IMR-90 (cell line): ENCODE measurements at regions not wholly inside any gene's neighbourhood (a gene's known extent, or its start where the extent isn't known, plus 50 kb on each side); places are given as distances from the start of the nearest gene placed in this dataset. TPM values are rescaled to one million over a fixed set of nuclear protein-coding genes. Genes with fewer than 3 reads are reported as not detected.
A peak's percentile ranks its signal among the peaks of the same experiment; 100 is the strongest.
"Not testable (repeated sequence)": the region's sequence is repeated elsewhere in the genome, so short reads cannot be mapped to it uniquely, and the experiment has no call there.

Experiments
- ATAC-seq: fragments of 200-7000 bp; cut with Tn5 transposase; 2 replicates; pipeline ENCODE4 v1.9.1; 2020; ENCODE audit warnings: low read depth, mild to moderate bottlenecking, moderate library complexity
- BruUV-seq: library from RNA; stranded (reverse); fragments of 400-500 nt; replicated peaks from 2 replicates; lab custom pipeline; 2021; lab: Mats Ljungman, UMichigan
- CTCF ChIA-PET: fragments of 300-600 bp; formaldehyde crosslinking; extraction: SDS; loops from one replicate; lab custom pipeline; 2021; ENCODE audit warnings: antibody characterized with exemption; lab: Yijun Ruan, JAX
- POLR2A ChIA-PET: fragments of 300-600 bp; sonication (Branson Sonifier 250); formaldehyde crosslinking; loops from one replicate; lab custom pipeline; 2022; ENCODE audit warnings: antibody characterized with exemption; ENCODE audit not compliant: unreplicated experiment; lab: Charles Lee
- DNase-seq: peaks from one replicate; pipeline ENCODE4 v3.0.0; 2013
- H2AFZ ChIP-seq: replicated peaks from 2 replicates; pipeline ENCODE3; 2013; ENCODE audit warnings: low read length, mild to moderate bottlenecking; ENCODE audit not compliant: poor library complexity
- H2AK5ac ChIP-seq: 2 replicates; pipeline ENCODE4 v1.6.1; 2013; ENCODE audit warnings: low read depth, low read length, inconsistent platforms
- H2AK9ac ChIP-seq: replicated peaks from 2 replicates; pipeline ENCODE3; 2013; ENCODE audit warnings: mild to moderate bottlenecking, low read depth, low read length, moderate library complexity; ENCODE audit not compliant: poor library complexity
- H2BK120ac ChIP-seq: 2 replicates; pipeline ENCODE4 v1.6.1; 2013; ENCODE audit warnings: low read depth, low read length, inconsistent platforms
- H2BK15ac ChIP-seq: 3 replicates; pipeline ENCODE4 v1.6.1; 2013; ENCODE audit warnings: low read depth, low read length, inconsistent platforms
- H2BK20ac ChIP-seq: 2 replicates; pipeline ENCODE4 v1.6.1; 2013; ENCODE audit warnings: low read depth, mild to moderate bottlenecking, inconsistent platforms, low read length, moderate library complexity
- H2BK5ac ChIP-seq: 2 replicates; pipeline ENCODE4 v1.6.1; 2013; ENCODE audit warnings: mild to moderate bottlenecking, low read depth, low read length, inconsistent platforms; ENCODE audit not compliant: poor library complexity, severe bottlenecking
- H3K14ac ChIP-seq: replicated peaks from 2 replicates; pipeline ENCODE4 v1.6.1; 2013; ENCODE audit warnings: low read depth, low read length, inconsistent platforms
- H3K18ac ChIP-seq: 2 replicates; pipeline ENCODE4 v1.6.1; 2013; ENCODE audit warnings: low read depth, low read length, control low read depth
- H3K23ac ChIP-seq: 2 replicates; pipeline ENCODE4 v1.6.1; 2013; ENCODE audit warnings: low read depth, low read length, inconsistent platforms
- H3K27ac ChIP-seq: 2 replicates; pipeline ENCODE4 v1.5.1; 2013; ENCODE audit warnings: mild to moderate bottlenecking, control low read depth, low read length; ENCODE audit not compliant: insufficient read depth
- H3K27me3 ChIP-seq: 2 replicates; pipeline ENCODE4 v1.6.1; 2013; ENCODE audit warnings: low read length; ENCODE audit not compliant: control insufficient read depth, insufficient read depth
- H3K36me3 ChIP-seq: 2 replicates; pipeline ENCODE4 v1.6.1; 2013; ENCODE audit warnings: low read length, mixed read lengths; ENCODE audit not compliant: control insufficient read depth, insufficient read depth
- H3K4ac ChIP-seq: 2 replicates; pipeline ENCODE4 v1.6.1; 2013; ENCODE audit warnings: low read depth, low read length, inconsistent platforms
- H3K4me1 ChIP-seq: 2 replicates; pipeline ENCODE4 v1.6.1; 2013; ENCODE audit warnings: low read length, mixed read lengths; ENCODE audit not compliant: control insufficient read depth, insufficient read depth
- H3K4me2 ChIP-seq: 2 replicates; pipeline ENCODE4 v1.6.1; 2013; ENCODE audit warnings: low read depth, mild to moderate bottlenecking, control low read depth, low read length, moderate library complexity
- H3K4me3 ChIP-seq: 2 replicates; pipeline ENCODE4 v1.5.1; 2013; ENCODE audit warnings: low read depth, mild to moderate bottlenecking, control low read depth, low read length, moderate library complexity; ENCODE audit not compliant: insufficient read depth
- H3K56ac ChIP-seq: 2 replicates; pipeline ENCODE4 v1.6.1; 2013; ENCODE audit warnings: low read length, inconsistent platforms; ENCODE audit not compliant: insufficient read depth; ENCODE audit errors: extremely low read depth
- H3K79me1 ChIP-seq, 2 experiments: 2 replicates each; pipeline ENCODE4 v1.6.1; 2013; ENCODE audit warnings: low read length in 2 of 2, inconsistent platforms in 1 of 2, low read depth in 1 of 2
- H3K9ac ChIP-seq: 2 replicates; pipeline ENCODE4 v1.6.1; 2013; ENCODE audit warnings: low read depth, low read length, control low read depth
- H3K9me1 ChIP-seq: 2 replicates; pipeline ENCODE4 v1.6.1; 2013; ENCODE audit warnings: low read length, inconsistent platforms; ENCODE audit not compliant: insufficient read depth
- H3K9me3 ChIP-seq: 2 replicates; pipeline ENCODE4 v1.6.1; 2013; ENCODE audit warnings: low read length; ENCODE audit not compliant: control insufficient read depth, insufficient read depth
- H4K20me1 ChIP-seq: 2 replicates; pipeline ENCODE4 v1.6.1; 2013; ENCODE audit warnings: low read length, inconsistent platforms; ENCODE audit not compliant: insufficient read depth
- H4K5ac ChIP-seq: 2 replicates; pipeline ENCODE4 v1.6.1; 2013; ENCODE audit warnings: mild to moderate bottlenecking, low read depth, low read length, control low read depth
- H4K8ac ChIP-seq, 2 experiments: 2 replicates each; pipeline ENCODE4 v1.6.1; 2013; ENCODE audit warnings: low read depth in 2 of 2, low read length in 2 of 2, control low read depth in 1 of 2, inconsistent platforms in 1 of 2
- H4K91ac ChIP-seq: 2 replicates; pipeline ENCODE4 v1.6.1; 2013; ENCODE audit warnings: low read depth, low read length, inconsistent platforms; ENCODE audit not compliant: insufficient read depth
- RAD21 ChIP-seq: IDR thresholded peaks from 2 replicates; pipeline ENCODE4 v1.6.1; 2012; ENCODE audit warnings: low read length, improper control_type of control experiment
- WGBS, 2 experiments: methylation state at CpG; one replicate each; pipeline versions ENCODE4 v1.1.5 to v1.1.7; 2013; ENCODE audit warnings: missing lambda C conversion rate in 2 of 2; ENCODE audit not compliant: insufficient read length in 1 of 2; ENCODE audit errors: extremely low coverage in 2 of 2; 5-methylcytosine and 5-hydroxymethylcytosine counted together
- dilution Hi-C: fragments of 300-500 bp; cut with HindIII; formaldehyde crosslinking; loops from one replicate; pipeline ENCODE4 v1.14.3; 2018; ENCODE audit warnings: low sequenced_read_pairs; ENCODE audit not compliant: unreplicated experiment
- in situ Hi-C: fragments of 300-500 bp; cut with MboI; formaldehyde crosslinking; loops from 3 replicates; pipeline ENCODE4 v1.14.3; 2019; ENCODE audit warnings: low sequenced_read_pairs, inconsistent platforms, mixed read lengths
- intact Hi-C: fragments of 100-400 bp; cut with micrococcal nuclease; formaldehyde crosslinking; loops from 2 replicates; pipeline ENCODE4 v1.10.0; 2022
- microRNA-seq, 2 experiments: library from miRNA; stranded (forward) in 1 of 2; unstranded in 1 of 2; fragments of 10-50 nt in 1 of 2; fragments of <30 nt in 1 of 2; gene quantifications in 1 of 2; microRNA quantifications in 1 of 2; one replicate each; pipeline versions ENCODE3 to v1.1.0; 2013 to 2020; ENCODE audit not compliant: insufficient read depth in 1 of 2, insufficient read length in 1 of 2, unreplicated experiment in 1 of 2
- small RNA-seq, 5 experiments: library from RNA; depleted of rRNA; stranded (forward); fragments of <200 nt; gene quantifications; one replicate each; pipeline ENCODE3, GENCODE V24; 2012

DNA sequence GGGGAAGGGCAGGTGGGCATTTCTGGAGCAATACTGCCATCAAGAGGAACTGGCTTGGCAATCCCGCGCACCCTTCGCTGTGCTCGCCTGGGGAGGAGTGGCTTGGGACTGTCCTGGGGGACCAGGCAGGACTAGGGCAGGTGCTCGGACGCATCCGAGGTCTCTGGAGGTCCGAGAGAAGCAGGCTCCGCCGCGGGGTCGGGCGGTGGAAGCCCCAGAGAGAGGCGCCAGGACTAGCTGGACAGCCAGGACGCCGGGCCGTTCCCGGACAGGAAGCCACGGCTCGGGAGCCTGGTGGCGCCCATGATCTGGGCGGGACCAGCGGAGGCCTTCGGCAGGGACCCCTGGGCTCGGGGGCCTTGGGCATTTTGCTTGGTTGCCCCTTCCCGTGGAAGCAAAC is 174.3 kb downstream of the PLS3 start:
- Histone ChIP-seq H2BK5ac (peak overlapping the region; percentile 77), H2BK120ac (peak overlapping the region; percentile 99), H4K5ac (peak overlapping the region; percentile 76), H3K14ac (peak overlapping the region; percentile 87; the same call in 1 of the 2 replicates), H3K4me2 (peak overlapping the region; percentile 38), H4K8ac (peak overlapping the region; percentile 67 to 93), H4K91ac (peak overlapping the region; percentile 99), H3K9ac (peak overlapping the region; percentile 63), H3K23ac (peak overlapping the region; percentile 82; the same call in 1 of the 2 replicates), H3K4ac (peak overlapping the region; percentile 95), H3K18ac (peak overlapping the region; percentile 66; the same call in 1 of the 2 replicates), H2BK20ac (peak overlapping the region; percentile 97), H3K4me3 (peak overlapping the region; percentile 46), H3K27ac (peak overlapping the region; percentile 62)
- H2AK9ac ChIP-seq, H3K4me1 ChIP-seq, intact Hi-C loops, H3K79me1 ChIP-seq, in situ Hi-C loops, H2AFZ ChIP-seq, H3K27me3 ChIP-seq, H2BK15ac ChIP-seq, H3K56ac ChIP-seq, POLR2A ChIA-PET, H3K9me3 ChIP-seq, BruUV-seq, H2AK5ac ChIP-seq, dilution Hi-C loops, H3K36me3 ChIP-seq, ATAC-seq, H3K9me1 ChIP-seq, CTCF ChIA-PET, H4K20me1 ChIP-seq: not testable (repeated sequence)
- peak; percentile 24 for DNase-seq
- WGBS, 2 experiments: 31% methylated on average over 5 of the region's 26 CpGs; no CpG with 5 or more reads in 1 of the 2 experiments
- 0 out of 2 replicates have a peak, but pooled peaks have one; percentile 8 for TF ChIP-seq RAD21

Small RNA genes lying in the stretch of these regions (microRNA-seq; reads per million reads assigned to microRNA genes)
- gene AC005000.1 (ENCODE audit: insufficient read depth, insufficient read length): not detected

Small RNA genes lying in the stretch of these regions (small RNA-seq; reads per million reads assigned to genes)
- gene AC005000.1: 0 reads per million in 5 experiments
